ENCODE measurements at regions not wholly inside any gene's neighbourhood (a gene's known extent, or its start where the extent isn't known, plus 50 kb on each side); places are given as distances from the start of the nearest gene placed in this dataset.

DNA sequence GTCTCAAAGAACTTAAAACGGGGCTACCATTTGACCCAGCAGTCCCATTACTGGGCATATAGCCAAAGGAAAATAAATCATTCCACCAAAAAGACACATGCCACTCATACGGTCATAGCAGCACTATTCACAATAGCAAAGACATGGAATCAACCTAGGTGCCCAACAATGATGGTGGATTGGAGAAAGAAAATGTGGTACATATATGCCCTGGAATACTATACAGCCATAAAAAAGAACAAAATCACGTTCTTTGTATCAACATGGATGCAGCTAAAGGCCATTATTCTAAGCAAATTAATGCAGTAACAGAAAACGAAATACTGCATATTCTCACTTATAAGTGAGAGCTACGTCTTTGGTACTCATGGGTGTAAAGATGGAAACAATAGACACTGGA lies 138.1 kb upstream of the NEIL3 start:
- no peak for TF ChIP-seq ZFX (IDR thresholded peaks at IDR 0.05; ENCODE audit: borderline replicate concordance)
- TF ChIP-seq CTCF (IDR thresholded peaks at IDR 0.05): no peak
- no peak overlapping the region for H3K27ac ChIP-seq

DNA sequence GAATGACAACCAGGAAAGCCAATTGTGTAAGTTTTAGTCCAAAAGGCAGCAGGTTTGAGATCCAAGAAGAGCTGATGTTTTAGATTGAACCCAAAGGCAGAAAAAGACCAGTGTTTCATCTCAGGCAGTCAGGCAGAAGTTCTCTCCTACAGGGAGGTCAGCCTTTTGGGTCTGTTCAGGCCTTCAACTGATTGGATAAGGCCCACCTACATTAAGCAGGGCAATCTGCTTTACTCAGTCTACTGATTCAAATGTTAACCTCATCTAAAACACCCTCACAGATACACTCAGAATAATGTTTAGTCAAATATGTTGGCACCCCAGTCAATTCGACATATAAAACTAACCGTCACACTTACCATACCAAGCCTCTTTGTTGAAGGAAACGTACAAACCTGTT lies 134.2 kb upstream of the NEIL3 start:
- TF ChIP-seq CTCF (IDR thresholded peaks at IDR 0.05): no peak
- no peak for TF ChIP-seq ZFX (IDR thresholded peaks at IDR 0.05; ENCODE audit: borderline replicate concordance)
- H3K27ac ChIP-seq: no peak overlapping the region

DNA sequence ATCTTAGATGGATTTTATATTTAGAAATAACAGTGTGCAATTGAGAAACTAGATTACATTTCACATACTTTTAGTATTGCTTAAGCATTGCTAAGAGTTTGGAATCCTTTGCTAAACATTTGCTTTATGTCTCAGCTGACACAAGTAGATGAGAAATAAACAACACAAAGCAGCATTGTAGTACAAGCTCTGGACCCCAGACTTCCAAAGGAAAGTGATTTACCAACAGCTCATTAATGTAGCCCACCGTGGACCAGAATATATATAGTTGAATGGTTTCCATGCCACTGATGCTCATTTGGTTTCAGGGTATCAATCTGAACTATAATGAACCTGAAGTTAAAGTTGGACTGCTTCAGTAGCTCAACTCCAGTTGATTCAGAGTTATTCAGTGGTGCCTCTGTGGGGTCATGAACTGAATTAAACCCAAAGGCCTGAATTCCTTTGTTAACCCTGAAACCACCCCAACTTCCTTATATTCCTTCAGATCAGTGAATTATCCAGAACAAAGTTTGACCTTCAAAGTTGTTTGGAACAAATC lies 132.1 kb upstream of the NEIL3 start:
- H3K27ac ChIP-seq: no peak overlapping the region
- TF ChIP-seq CTCF (IDR thresholded peaks at IDR 0.05) (no peak), ZFX (IDR thresholded peaks at IDR 0.05; ENCODE audit: borderline replicate concordance) (no peak)

GRCh38 chr4:177178246-177178645 lies 131.4 kb upstream of the NEIL3 start:
- TF ChIP-seq ZFX (IDR thresholded peaks at IDR 0.05; ENCODE audit: borderline replicate concordance) (no peak), CTCF (IDR thresholded peaks at IDR 0.05) (no peak)
- no peak overlapping the region for H3K27ac ChIP-seq

DNA sequence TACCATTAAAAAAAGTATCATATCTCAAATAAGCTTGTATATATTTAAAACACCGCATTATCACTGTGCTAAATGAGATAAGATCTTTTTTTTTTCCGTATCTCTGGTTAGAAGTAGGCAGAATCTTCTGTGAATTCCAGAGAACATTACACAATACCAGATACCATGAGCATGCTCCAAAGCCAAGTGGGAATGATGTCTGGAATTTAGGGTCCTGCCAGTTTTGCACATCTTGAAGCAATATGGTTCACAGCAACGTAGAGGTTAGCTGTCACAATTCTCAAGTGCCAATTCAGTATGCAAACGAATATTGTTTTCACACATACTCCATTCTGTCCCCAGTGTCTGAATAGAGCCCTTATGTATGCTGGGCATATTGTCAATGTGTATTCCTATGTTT lies 127.5 kb upstream of the NEIL3 start:
- no peak overlapping the region for H3K27ac ChIP-seq
- no peak for TF ChIP-seq CTCF (IDR thresholded peaks at IDR 0.05)
- no peak for TF ChIP-seq ZFX (IDR thresholded peaks at IDR 0.05; ENCODE audit: borderline replicate concordance)

DNA sequence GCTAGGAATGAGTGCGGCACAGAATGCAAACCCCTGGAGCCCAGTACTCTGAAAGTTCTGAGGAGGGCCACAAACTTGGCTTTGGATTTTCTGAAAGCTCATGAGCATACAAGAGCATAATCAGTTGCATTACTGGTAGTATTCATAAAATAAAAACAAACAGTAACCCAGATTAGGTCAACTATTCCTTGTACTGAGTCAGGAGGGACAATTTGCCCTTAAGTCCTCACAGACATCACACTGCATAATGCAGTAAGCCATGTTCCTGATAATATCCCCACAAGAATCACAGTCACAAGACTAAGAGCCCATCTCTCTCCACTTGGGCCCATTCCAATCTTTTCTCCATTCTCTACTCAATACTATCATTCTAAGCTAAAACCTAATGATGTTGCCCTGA lies 126.9 kb upstream of the NEIL3 start:
- TF ChIP-seq ZFX (IDR thresholded peaks at IDR 0.05; ENCODE audit: borderline replicate concordance) (no peak), CTCF (IDR thresholded peaks at IDR 0.05) (no peak)
- H3K27ac ChIP-seq: no peak overlapping the region

GRCh38 chr4:177185151-177185550 lies 124.5 kb upstream of the NEIL3 start:
- no peak overlapping the region for H3K27ac ChIP-seq
- TF ChIP-seq ZFX (IDR thresholded peaks at IDR 0.05; ENCODE audit: borderline replicate concordance): no peak
- no peak for TF ChIP-seq CTCF (IDR thresholded peaks at IDR 0.05)
